HG03039 (cell line): ENCODE measurements at regions not wholly inside any gene's neighbourhood (a gene's known extent, or its start where the extent isn't known, plus 50 kb on each side); places are given as distances from the start of the nearest gene placed in this dataset.
"Not testable (repeated sequence)": the region's sequence is repeated elsewhere in the genome, so short reads cannot be mapped to it uniquely, and the experiment has no call there.

Source experiments
- ATAC-seq: cut with Tn5 transposase; IDR thresholded peaks from one replicate; pipeline ENCODE4 v1.9.1; 2021; ENCODE audit warnings: mild to moderate bottlenecking, moderate library complexity; ENCODE audit not compliant: unreplicated experiment

GRCh38 chr5:101783241-101784013 is 512.7 kb downstream of the SLCO4C1 start:
- no peak for ATAC-seq

- no peak for ATAC-seq
These were observed 513.6 kb downstream of the SLCO4C1 start for GRCh38 chr5:101782352-101783103.

- no peak for ATAC-seq
These were observed 545.0 kb downstream of the SLCO4C1 start for GRCh38 chr5:101751105-101751504.

- ATAC-seq: not testable (repeated sequence)
These were observed 553.1 kb downstream of the SLCO4C1 start for GRCh38 chr5:101743000-101743399.

GRCh38 chr5:101728933-101729332 is 567.2 kb downstream of the SLCO4C1 start:
- no peak for ATAC-seq

GRCh38 chr5:101721543-101721942 is 574.5 kb downstream of the SLCO4C1 start:
- ATAC-seq: no peak

- ATAC-seq: no peak
These were observed 576.1 kb downstream of the SLCO4C1 start for GRCh38 chr5:101720033-101720432.

GRCh38 chr5:101717721-101718120 is 578.4 kb downstream of the SLCO4C1 start:
- no peak for ATAC-seq

GRCh38 chr5:101716941-101717340 is 579.1 kb downstream of the SLCO4C1 start:
- no peak for ATAC-seq

- ATAC-seq: not testable (repeated sequence)
These were observed 580.3 kb downstream of the SLCO4C1 start for GRCh38 chr5:101715790-101716189.

- ATAC-seq: no peak
These were observed 606.8 kb downstream of the SLCO4C1 start for GRCh38 chr5:101689306-101689705.

GRCh38 chr5:101688156-101688555 is 607.9 kb downstream of the SLCO4C1 start:
- ATAC-seq: no peak

- no peak for ATAC-seq
These were observed 608.6 kb downstream of the SLCO4C1 start for GRCh38 chr5:101687349-101687985.

GRCh38 chr5:101686536-101687157 is 609.4 kb downstream of the SLCO4C1 start:
- no peak for ATAC-seq

- ATAC-seq: no peak
These were observed 616.3 kb downstream of the SLCO4C1 start for GRCh38 chr5:101679816-101680215.

GRCh38 chr5:101678481-101679193 is 617.4 kb downstream of the SLCO4C1 start:
- peak; percentile 75 for ATAC-seq

- no peak for ATAC-seq
These were observed 618.1 kb downstream of the SLCO4C1 start for GRCh38 chr5:101677961-101678360.

GRCh38 chr5:101676646-101677045 is 619.4 kb downstream of the SLCO4C1 start:
- no peak for ATAC-seq

GRCh38 chr5:101675510-101676219 is 620.4 kb downstream of the SLCO4C1 start:
- no peak for ATAC-seq

GRCh38 chr5:101673120-101673519 is 623.0 kb downstream of the SLCO4C1 start:
- ATAC-seq: no peak
